Stimulated activated CD4-positive, alpha-beta T cell treated with anti-CD3 and anti-CD28 coated beads, TNF-alpha, amount 100 ng/mL, for 4 hours (primary cell): ENCODE measurements at regions not wholly inside any gene's neighbourhood (a gene's known extent, or its start where the extent isn't known, plus 50 kb on each side); places are given as distances from the start of the nearest gene placed in this dataset.
"Not testable (repeated sequence)": the region's sequence is repeated elsewhere in the genome, so short reads cannot be mapped to it uniquely, and the experiment has no call there.

ENCODE experiments used
- DNase-seq, 3 experiments: peaks; one replicate each; pipeline ENCODE4 v3.0.0-alpha.2; 2020; ENCODE audit warnings: low read depth in 3 of 3

DNA sequence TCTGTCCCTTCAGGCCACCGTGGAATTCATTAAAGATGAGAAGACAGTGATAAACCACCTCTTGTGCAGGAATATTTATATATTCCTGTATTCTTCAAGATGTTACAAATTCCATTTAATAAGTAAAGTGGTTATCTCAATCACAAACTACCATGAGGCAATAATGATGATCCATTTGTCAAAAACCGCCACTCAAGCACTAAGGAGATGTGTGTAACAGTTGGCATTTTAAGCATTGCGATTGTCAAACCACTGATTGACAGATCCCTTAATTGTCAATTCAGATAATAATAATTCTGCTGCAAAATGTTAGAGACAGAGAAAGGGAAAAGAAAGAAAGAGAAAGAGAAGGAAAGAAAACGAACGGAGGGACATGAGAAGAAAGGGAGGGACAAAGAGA lies 476.1 kb upstream of the RBFOX1 start:
- DNase-seq = no peak

- no peak for DNase-seq
These were observed 479.1 kb upstream of the RBFOX1 start for GRCh38 chr16:6853565-6853964.

DNA sequence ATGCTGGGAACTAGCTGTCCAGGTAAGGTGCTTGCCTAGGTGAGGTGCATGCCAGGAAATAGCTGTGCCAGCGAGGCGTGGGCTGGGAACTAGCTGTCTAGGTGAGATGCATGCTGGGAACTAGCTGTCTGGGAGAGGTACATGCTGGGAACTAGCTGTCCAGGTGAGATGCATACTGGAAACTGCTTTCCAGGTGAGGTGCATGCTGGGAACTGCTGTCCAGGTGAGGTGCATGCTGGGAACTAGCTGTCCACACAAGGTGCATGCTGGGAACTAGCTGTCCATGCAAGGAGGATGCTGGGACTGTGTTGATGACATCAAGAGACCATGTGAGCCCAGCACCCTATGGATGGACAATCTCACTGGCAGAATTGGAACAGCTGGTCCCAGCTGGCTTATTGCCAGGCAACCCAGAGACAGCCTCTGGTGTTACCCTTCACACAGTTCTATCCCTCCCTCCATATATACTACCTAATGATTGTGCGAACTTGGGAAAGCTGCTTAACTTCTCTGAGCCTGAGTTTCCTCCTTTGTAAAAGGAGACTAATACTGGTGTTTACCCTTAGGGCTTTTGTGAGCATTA lies 479.9 kb upstream of the RBFOX1 start:
- DNase-seq = no peak

DNA sequence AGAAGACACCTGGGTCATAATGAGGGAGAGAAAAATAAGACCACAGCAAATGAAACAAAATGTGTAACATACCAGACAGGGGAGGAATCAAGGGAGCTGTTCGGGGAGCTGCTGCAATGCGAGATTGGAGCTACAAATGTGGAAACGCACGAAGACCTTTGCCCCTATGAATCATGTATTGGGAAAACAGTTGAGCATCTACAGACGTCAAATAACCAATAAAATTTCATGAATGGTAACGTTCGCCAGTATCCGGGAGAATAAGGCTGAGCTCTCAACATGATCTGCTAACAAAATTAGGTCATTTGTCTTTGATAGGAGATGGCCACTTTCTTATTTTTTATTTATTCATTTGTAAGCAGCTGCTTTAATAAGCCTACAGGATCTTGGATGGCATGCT lies 486.2 kb upstream of the RBFOX1 start:
- DNase-seq = no peak

DNA sequence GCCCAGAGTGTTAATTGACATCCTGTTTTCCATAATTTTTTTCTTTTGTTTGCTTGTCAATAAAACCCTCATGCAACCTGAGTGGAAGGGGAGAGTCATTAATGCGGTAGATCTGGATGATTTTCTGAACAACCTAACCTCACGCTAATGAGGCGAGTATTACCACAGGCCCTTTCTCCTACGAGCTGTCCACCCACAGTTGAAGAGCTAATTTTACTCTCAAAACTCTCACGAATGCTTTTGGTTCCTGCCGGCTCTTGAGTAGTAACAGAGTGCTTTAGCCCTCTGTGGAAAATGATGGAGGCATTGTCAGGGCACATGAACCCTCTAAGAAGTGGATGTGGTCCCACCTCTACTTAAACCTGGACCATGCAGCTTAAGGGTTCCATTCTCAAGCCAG lies 491.3 kb upstream of the RBFOX1 start:
- no peak for DNase-seq

DNA sequence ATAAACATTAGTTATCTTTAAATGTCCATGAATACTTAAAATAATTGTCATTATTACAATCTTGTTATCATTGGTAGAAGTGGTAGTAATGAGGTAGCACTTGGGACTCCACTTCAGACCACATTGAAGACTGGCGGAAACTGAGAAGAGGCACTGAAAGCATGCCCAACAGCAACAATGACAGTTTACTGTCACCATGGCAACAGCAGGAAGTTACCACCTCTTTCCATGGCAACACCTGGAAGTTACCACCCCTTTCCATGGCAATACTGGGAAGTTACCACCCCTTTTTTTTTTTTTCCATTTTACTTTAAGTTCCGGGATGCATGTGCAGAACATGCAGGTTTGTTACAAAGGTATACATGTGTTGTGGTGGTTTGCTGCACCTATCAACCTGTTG lies 494.9 kb upstream of the RBFOX1 start:
- DNase-seq = no peak

GRCh38 chr16:6836766-6837165 lies 495.9 kb upstream of the RBFOX1 start:
- no peak for DNase-seq

- no peak for DNase-seq
These were observed 496.7 kb upstream of the RBFOX1 start for GRCh38 chr16:6835941-6836340.

- no peak for DNase-seq
These were observed 497.1 kb upstream of the RBFOX1 start for GRCh38 chr16:6835516-6835915.

DNA sequence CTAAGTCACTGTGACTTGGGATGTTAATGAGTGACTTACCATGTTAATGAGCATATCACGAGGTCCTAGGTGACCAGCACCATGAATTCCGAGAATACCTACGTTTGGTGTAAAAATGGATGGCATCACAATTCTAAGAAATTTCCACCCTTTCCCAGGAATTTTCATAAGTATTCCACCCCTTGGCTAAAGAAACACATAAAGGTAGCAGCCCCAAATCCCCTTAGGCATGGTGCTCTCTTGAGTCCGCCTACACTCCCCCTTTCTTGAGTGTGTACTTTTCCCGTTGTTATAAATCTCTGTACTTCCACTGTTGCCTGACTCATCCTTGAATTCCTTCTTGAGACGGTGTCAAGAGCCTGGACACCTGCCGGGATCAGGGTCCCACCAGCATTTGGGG lies 504.0 kb upstream of the RBFOX1 start:
- no peak for DNase-seq

DNA sequence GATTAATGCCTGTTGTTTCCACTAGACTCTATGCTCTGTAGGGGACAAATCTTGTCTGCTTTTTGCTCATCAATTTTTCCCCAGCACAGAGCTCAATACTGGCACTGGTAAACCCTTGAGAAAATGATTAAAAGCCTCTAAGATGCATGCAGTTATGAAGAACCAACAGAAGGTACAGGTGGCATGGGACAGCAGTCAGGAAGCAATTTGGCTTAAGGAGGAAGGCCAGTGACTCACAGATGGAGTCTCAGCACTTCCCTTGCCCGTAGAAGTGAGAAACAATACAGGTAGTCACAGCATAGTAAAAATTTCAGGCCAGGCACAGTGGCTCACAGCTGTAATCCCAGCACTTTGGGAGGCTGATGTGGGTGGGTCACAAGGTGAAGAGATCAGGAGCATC lies 504.7 kb upstream of the RBFOX1 start:
- DNase-seq = no peak

DNA sequence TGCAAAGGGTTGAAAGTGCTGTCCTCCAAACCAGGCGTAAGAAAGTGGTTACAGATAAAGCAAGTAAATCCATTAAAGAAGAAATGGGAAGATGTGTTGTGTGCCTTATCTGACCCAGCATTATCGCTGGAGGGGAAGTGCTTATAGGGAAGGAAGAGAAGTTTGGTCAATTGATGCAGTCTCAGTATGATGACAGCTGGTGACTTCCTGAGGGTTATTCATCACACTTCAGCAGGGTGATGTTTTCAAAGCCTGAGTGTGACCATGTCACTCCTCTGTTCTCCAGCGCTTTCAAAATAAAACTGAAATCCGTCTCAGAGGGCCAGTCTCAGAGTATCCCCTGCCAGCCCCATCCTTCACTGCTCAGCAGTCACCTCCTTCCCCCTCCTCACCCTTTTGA lies 505.4 kb upstream of the RBFOX1 start:
- DNase-seq = no peak

- no peak for DNase-seq
These were observed 510.6 kb upstream of the RBFOX1 start for GRCh38 chr16:6822041-6822440.

DNA sequence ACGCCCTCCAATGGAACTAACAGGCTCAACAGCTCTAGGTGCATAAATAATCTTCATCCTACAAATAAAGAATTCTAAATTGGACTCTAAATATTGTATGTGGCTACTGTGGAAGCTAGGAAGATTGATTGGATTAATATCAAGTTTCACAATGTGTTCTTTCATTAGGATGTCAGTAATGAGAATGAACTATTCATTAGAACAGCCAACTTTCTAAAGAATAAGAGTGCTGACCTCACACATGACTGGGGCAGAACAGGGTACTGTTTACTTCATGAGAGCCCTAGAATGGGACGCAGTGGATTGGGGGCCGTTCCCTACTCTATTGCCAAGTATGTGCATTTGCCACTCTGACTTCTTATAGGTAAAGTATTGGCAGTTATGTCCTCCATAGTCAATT lies 528.2 kb upstream of the RBFOX1 start:
- no peak for DNase-seq

- no peak for DNase-seq
These were observed 529.5 kb upstream of the RBFOX1 start for GRCh38 chr16:6803176-6803575.

DNA sequence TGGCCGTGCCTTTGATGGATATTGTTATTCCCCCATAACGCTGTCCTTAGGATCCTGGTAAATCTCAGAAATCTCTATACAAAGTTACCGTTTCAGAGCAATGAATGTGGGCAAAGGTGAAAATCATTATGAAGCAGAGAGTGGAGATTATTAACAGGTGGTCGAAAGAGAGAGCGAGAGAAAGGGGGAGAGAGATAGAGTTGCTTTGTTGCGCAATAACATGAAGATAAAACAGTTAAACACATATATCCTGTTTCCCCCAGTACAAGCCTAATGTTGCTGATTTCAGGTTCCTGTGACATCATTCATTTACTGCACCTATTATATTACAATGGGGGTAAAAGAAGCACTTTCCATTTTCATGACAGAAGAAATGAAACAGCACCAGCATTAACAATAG lies 535.4 kb upstream of the RBFOX1 start:
- no peak for DNase-seq

- no peak for DNase-seq
These were observed 555.0 kb upstream of the RBFOX1 start for GRCh38 chr16:6777624-6778023.

GRCh38 chr16:6775712-6776111 lies 556.9 kb upstream of the RBFOX1 start:
- DNase-seq = no peak

GRCh38 chr16:6771956-6772355 lies 560.7 kb upstream of the RBFOX1 start:
- DNase-seq = no peak

GRCh38 chr16:6753553-6753952 lies 579.1 kb upstream of the RBFOX1 start:
- DNase-seq = no peak

DNA sequence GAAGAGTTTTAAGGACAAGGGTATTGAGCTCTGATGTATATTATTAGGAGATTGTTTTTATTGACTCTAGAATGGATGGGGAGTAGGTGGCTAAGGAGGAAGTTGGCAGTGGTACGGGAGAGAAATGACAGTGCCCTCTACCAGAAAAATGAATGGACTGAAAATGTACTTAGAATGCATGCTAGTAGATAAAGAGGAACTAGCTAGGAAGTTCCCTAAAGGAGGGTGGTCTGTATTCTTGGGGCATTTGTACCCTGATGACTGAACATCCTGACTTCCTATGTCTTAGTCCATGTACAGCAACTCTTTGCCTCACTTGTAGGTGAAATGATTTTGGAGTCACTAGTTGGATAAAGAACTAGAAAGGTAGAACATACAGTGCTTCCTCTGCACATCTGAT lies 581.5 kb upstream of the RBFOX1 start:
- DNase-seq = no peak

GRCh38 chr16:6749698-6750097 lies 582.9 kb upstream of the RBFOX1 start:
- DNase-seq = no peak

- DNase-seq = not testable (repeated sequence)
These were observed 596.3 kb upstream of the RBFOX1 start for GRCh38 chr16:6736302-6736701.

DNA sequence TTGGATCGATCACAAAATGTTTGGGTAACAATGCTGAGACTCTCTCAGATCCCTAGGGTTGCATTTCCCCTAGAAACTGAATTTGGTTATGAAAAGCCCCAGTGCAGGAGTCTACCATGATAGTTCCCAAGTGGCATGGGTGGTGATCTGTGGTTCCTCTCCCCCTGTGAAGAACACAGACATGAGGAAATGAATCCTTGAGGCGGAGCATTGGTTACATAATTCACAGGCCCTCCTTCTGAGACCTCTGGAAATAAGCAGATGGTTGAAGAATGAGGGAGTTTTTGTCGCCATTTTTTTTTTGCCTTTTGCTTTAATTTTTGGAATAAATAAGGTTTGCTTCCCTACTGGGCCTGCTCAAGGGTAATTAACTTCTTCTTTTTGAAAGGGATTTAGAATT lies 597.0 kb upstream of the RBFOX1 start:
- no peak for DNase-seq

- no peak for DNase-seq
These were observed 600.5 kb upstream of the RBFOX1 start for GRCh38 chr16:6732166-6732565.
